ENCODE measurements at regions not wholly inside any gene's neighbourhood (a gene's known extent, or its start where the extent isn't known, plus 50 kb on each side); places are given as distances from the start of the nearest gene placed in this dataset.
"Not testable (repeated sequence)": the region's sequence is repeated elsewhere in the genome, so short reads cannot be mapped to it uniquely, and the experiment has no call there.

DNA sequence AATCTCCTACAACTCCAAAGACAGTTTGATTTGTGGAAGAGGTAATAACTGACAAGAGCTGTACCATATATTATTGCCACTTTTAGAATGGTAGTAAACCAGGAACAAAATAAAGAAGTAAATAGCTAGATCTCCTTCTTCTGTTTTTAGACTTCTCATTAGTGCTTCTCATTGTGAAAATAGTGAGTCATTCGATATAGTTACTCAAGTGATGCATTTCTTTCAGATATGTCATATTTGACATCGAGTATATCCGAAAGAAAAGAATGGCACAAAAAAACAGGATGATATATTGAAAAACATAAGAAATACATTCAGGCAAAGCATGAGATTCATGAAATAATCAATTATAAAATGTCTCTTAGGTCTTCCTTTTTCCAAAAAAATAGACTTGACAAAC is 1346.1 kb downstream of the BRINP3 start:
- Histone ChIP-seq H3K36me3 (ENCODE audit: control insufficient read depth, insufficient read depth, low read length) (no peaks in the 10 kb centered on the region), H3K27me3 (replicated peaks; ENCODE audit: control insufficient read depth, insufficient read depth, low read length) (no peaks in the 10 kb centered on the region), H3K4me3 (replicated peaks; ENCODE audit: low read depth, low read length) (no peak overlapping the region)
- DNase-seq (ENCODE audit: extremely low read depth, insufficient read length), result no peak
- TF ChIP-seq, protein P1, sequence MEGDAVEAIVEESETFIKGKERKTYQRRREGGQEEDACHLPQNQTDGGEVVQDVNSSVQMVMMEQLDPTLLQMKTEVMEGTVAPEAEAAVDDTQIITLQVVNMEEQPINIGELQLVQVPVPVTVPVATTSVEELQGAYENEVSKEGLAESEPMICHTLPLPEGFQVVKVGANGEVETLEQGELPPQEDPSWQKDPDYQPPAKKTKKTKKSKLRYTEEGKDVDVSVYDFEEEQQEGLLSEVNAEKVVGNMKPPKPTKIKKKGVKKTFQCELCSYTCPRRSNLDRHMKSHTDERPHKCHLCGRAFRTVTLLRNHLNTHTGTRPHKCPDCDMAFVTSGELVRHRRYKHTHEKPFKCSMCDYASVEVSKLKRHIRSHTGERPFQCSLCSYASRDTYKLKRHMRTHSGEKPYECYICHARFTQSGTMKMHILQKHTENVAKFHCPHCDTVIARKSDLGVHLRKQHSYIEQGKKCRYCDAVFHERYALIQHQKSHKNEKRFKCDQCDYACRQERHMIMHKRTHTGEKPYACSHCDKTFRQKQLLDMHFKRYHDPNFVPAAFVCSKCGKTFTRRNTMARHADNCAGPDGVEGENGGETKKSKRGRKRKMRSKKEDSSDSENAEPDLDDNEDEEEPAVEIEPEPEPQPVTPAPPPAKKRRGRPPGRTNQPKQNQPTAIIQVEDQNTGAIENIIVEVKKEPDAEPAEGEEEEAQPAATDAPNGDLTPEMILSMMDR (IDR thresholded peaks at IDR 0.05; ENCODE audit: insufficient read depth, low read length, poor library complexity, severe bottlenecking), result no peak

DNA sequence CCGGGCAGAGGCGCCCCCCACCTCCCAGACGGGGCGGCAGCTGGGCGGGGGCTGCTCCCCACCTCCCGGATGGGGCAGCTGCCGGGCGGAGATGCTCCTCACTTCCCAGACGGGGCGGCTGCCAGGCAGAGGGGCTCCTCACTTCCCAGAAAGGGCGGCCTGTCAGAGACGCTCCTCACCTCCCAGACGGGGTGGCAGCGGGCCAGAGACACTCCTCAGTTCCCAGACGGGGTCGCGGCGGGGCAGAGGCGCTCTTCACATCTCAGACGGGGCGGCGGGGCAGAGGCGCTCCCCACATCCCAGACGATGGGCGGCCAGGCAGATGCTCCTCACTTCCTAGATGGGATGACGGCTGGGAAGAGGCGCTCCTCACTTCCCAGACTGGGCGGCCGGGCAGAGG is 1337.9 kb downstream of the BRINP3 start:
- H3K27me3 ChIP-seq (replicated peaks; ENCODE audit: control insufficient read depth, insufficient read depth, low read length); H3K4me3 ChIP-seq (replicated peaks; ENCODE audit: low read depth, low read length); H3K36me3 ChIP-seq (ENCODE audit: control insufficient read depth, insufficient read depth, low read length); DNase-seq (ENCODE audit: extremely low read depth, insufficient read length): not testable (repeated sequence)

DNA sequence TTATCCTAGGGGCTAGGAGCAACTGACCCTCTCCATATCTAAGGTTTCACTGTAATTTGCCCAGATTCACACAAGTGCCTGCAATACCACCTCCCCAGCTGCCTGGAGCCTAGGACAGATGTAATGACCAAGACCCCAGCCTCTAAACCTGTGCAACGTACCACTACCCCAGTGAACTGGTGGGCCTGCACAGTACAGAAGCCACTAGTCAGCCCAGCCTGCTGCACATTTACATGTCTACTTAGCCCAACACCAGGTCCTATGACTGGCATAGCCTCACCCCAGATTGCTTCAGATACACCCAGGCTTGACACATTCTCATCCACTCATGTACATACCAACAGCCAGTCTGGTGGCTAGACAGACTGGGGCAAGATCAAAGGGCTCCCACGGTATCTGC is 1336.6 kb downstream of the BRINP3 start:
- Histone ChIP-seq H3K36me3 (ENCODE audit: control insufficient read depth, insufficient read depth, low read length) (no peaks in the 10 kb centered on the region), H3K27me3 (replicated peaks; ENCODE audit: control insufficient read depth, insufficient read depth, low read length) (no peaks in the 10 kb centered on the region), H3K4me3 (replicated peaks; ENCODE audit: low read depth, low read length) (no peak overlapping the region)
- DNase-seq (ENCODE audit: extremely low read depth, insufficient read length), result no peak
- TF ChIP-seq, protein P1 (IDR thresholded peaks at IDR 0.05; ENCODE audit: insufficient read depth, low read length, poor library complexity, severe bottlenecking), result no peak

DNA sequence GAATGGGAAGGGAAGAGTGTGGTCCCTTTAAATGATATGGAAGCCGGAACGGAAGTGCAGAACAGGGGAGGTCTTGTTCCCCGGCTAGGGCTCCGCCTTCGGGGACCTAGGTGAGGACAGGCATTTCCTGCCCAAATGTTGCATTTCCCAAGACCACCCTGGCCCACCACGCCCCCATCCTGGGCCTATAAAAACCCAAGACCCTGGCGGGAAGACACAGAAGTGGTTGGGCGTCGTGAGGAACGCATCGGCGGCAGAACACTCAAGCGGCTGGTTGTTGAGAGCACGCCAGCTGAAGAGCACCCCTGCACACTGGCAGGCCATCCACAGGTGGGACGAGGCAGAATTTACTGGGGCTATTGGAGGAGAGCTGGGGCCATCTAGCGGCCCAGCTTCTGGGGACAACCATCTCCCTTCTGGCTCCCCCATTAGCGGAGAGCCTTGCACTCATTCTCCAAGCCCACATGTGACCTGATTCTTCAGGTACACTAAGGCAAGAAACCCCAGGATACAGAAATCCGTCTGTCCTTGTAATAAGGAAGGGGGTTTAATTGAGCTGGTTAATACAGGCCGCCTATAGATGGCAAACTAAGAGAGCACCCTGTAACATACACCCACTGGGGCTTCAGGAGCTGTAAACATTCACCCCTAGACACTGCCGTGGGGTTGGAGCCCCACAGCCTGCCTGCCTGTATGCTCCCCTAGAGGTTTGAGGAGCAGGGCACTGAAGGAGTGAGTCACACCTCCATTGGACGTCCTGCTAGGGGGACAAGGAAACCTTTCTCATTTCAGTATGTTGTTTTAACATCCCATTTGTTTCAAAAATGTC is 1327.9 kb downstream of the BRINP3 start:
- TF ChIP-seq, protein P1 (IDR thresholded peaks at IDR 0.05; ENCODE audit: insufficient read depth, low read length, poor library complexity, severe bottlenecking), result no peak
- Histone ChIP-seq H3K36me3 (ENCODE audit: control insufficient read depth, insufficient read depth, low read length) (no peaks in the 10 kb centered on the region), H3K4me3 (replicated peaks; ENCODE audit: low read depth, low read length) (no peak overlapping the region), H3K27me3 (replicated peaks; ENCODE audit: control insufficient read depth, insufficient read depth, low read length) (no peaks in the 10 kb centered on the region)
- no peak for DNase-seq (ENCODE audit: extremely low read depth, insufficient read length)

DNA sequence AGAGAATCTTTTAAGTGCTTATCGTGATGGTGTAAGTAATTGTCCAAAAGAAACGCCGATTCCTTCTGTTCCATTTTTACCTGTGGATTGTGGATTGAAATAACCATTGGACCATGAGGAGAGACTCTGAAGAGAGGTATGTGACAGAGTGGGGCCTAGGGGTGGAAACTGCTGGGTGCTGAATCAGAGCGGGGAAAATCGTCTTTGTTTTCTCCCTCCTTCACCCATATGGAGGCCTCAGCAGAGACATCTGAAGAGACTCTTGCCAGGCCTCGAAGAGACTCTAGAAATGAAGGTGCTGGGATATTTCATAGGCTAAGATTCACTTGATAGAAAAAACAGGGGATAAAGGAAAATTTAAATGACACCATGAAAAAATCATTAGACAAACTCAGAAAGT is 1327.0 kb downstream of the BRINP3 start:
- Histone ChIP-seq H3K36me3 (ENCODE audit: control insufficient read depth, insufficient read depth, low read length) (no peaks in the 10 kb centered on the region), H3K4me3 (replicated peaks; ENCODE audit: low read depth, low read length) (no peak overlapping the region), H3K27me3 (replicated peaks; ENCODE audit: control insufficient read depth, insufficient read depth, low read length) (no peaks in the 10 kb centered on the region)
- DNase-seq (ENCODE audit: extremely low read depth, insufficient read length), result no peak
- TF ChIP-seq, protein P1 (IDR thresholded peaks at IDR 0.05; ENCODE audit: insufficient read depth, low read length, poor library complexity, severe bottlenecking), result no peak

DNA sequence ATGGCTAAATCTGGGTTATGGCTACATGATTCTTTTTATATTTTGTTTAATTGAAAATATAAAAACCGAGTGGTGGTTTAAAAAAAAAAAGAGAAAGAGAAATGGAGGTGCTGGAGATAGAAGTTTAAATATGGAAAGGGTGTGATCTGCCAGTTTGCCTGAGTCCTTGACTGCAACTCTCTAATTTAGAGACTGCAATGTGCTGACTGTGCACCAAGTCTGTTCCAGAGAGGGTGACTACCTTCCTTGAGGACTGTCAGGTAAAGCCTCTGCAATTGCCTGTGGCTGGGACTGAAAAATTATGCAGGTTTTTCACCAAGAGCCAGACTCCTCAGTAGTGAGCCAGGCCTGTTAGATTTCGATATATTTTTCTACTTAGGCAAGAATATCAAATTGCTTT is 1326.3 kb downstream of the BRINP3 start:
- TF ChIP-seq, protein P1 (IDR thresholded peaks at IDR 0.05; ENCODE audit: insufficient read depth, low read length, poor library complexity, severe bottlenecking), result no peak
- no peaks in the 10 kb centered on the region for H3K27me3 ChIP-seq (replicated peaks; ENCODE audit: control insufficient read depth, insufficient read depth, low read length)
- no peaks in the 10 kb centered on the region for H3K36me3 ChIP-seq (ENCODE audit: control insufficient read depth, insufficient read depth, low read length)
- no peak overlapping the region for H3K4me3 ChIP-seq (replicated peaks; ENCODE audit: low read depth, low read length)
- no peak for DNase-seq (ENCODE audit: extremely low read depth, insufficient read length)

Data from GM06990 (cell line).